HepG2 (cell line): ENCODE measurements at regions not wholly inside any gene's neighbourhood (a gene's known extent, or its start where the extent isn't known, plus 50 kb on each side); places are given as distances from the start of the nearest gene placed in this dataset.

Source experiments
- ATAC-seq: fragments of 200-7000 bp; cut with Tn5 transposase; 3 replicates; pipeline ENCODE4 v1.9.1; 2020; ENCODE audit warnings: mild to moderate bottlenecking, moderate library complexity
- BruUV-seq: library from RNA; stranded (reverse); fragments of 400-500 nt; replicated peaks from 2 replicates; lab custom pipeline; 2021; lab: Mats Ljungman, UMichigan
- CTCF ChIA-PET: fragments of 300-600 bp; formaldehyde crosslinking; extraction: SDS; loops from one replicate; lab custom pipeline; 2021; ENCODE audit warnings: low total read pairs, inconsistent platforms, low intra/inter-chr PET ratio; lab: Yijun Ruan, JAX
- POLR2A ChIA-PET: fragments of 350-600 bp; sonication (Branson Sonifier 250); formaldehyde crosslinking; loops from one replicate; lab custom pipeline; 2020; ENCODE audit warnings: antibody characterized with exemption, inconsistent platforms; lab: Yijun Ruan, JAX
- DNase-seq: peaks from one replicate; pipeline ENCODE4 v3.0.0-alpha.2; 2015; ENCODE audit warnings: low spot score
- FAIRE-seq: peaks from 3 replicates; lab custom pipeline; 2011; peaks lifted over from hg19 to GRCh38; lab: Jason Lieb, UNC
- H2AFZ ChIP-seq: one replicate; pipeline ENCODE4 v1.6.1; 2011; ENCODE audit warnings: low read length, inconsistent platforms
- H3K27ac ChIP-seq: fragments of 300-600 bp; 3 replicates; pipeline ENCODE4 v1.8.0; 2011; ENCODE audit warnings: mixed run types, mild to moderate bottlenecking, mixed read lengths, low read length, inconsistent platforms; ENCODE audit not compliant: insufficient read depth; ENCODE audit errors: extremely low read length
- H3K27me3 ChIP-seq, 2 experiments: fragments of 200-600 bp in 1 of 2; 2 replicates in 1 of 2; 3 replicates in 1 of 2; pipeline versions ENCODE4 v1.6.0 to v1.8.0; 2011; ENCODE audit warnings: low read length in 2 of 2, mild to moderate bottlenecking in 2 of 2, moderate library complexity in 2 of 2, inconsistent platforms in 1 of 2; ENCODE audit not compliant: insufficient read depth in 2 of 2, control insufficient read depth in 1 of 2
- H3K36me3 ChIP-seq, 2 experiments: fragments of 200-600 bp in 1 of 2; replicated peaks in 1 of 2; 2 replicates in 1 of 2; 3 replicates in 1 of 2; pipeline versions ENCODE4 v1.5.1 to v1.8.0; 2011; ENCODE audit warnings: low read length in 2 of 2, inconsistent platforms in 1 of 2; ENCODE audit not compliant: insufficient read depth in 2 of 2, control insufficient read depth in 1 of 2
- H3K4me1 ChIP-seq: 2 replicates; pipeline ENCODE4 v1.5.1; 2012; ENCODE audit warnings: low read length, inconsistent platforms; ENCODE audit not compliant: insufficient read depth
- H3K4me2 ChIP-seq: 2 replicates; pipeline ENCODE4 v1.6.0; 2011; ENCODE audit warnings: low read depth, low read length, inconsistent platforms
- H3K4me3 ChIP-seq, 3 experiments: fragments of 200-600 bp in 1 of 3; sonication (generic), shearing (Covaris generic) in 1 of 3; replicated peaks in 1 of 3; 2 replicates each; pipeline ENCODE4 v1.5.1; 2011 to 2016; ENCODE audit warnings: low read length in 3 of 3, inconsistent platforms in 2 of 3, low read depth in 2 of 3, mild to moderate bottlenecking in 2 of 3, control low read depth in 1 of 3, mixed read lengths in 1 of 3; ENCODE audit not compliant: insufficient read depth in 1 of 3
- H3K79me2 ChIP-seq: one replicate; pipeline ENCODE4 v1.6.1; 2011; ENCODE audit warnings: low read length, inconsistent platforms; ENCODE audit not compliant: insufficient read depth
- H3K9ac ChIP-seq: 2 replicates; pipeline ENCODE4 v1.6.0; 2011; ENCODE audit warnings: mild to moderate bottlenecking, low read depth, low read length, inconsistent platforms; ENCODE audit not compliant: insufficient read depth
- H3K9me3 ChIP-seq: 2 replicates; pipeline ENCODE4 v1.5.1; 2012; ENCODE audit warnings: mild to moderate bottlenecking, low read length
- H4K20me1 ChIP-seq: 2 replicates; pipeline ENCODE4 v1.6.0; 2011; ENCODE audit warnings: inconsistent platforms, mild to moderate bottlenecking, low read length, moderate library complexity; ENCODE audit not compliant: insufficient read depth
- AFF4 ChIP-seq: sonication (generic); formaldehyde crosslinking; IDR thresholded peaks from 2 replicates; pipeline ENCODE4 v1.4.0; 2020; ENCODE audit warnings: missing genetic modification reagents
- PHF5A ChIP-seq: IDR thresholded peaks from one replicate; pipeline ENCODE4 v1.6.1; 2018; ENCODE audit warnings: low read depth, missing genetic modification reagents; ENCODE audit not compliant: unreplicated experiment
- SATB2 ChIP-seq: sonication (generic); formaldehyde crosslinking; IDR thresholded peaks from 2 replicates; pipeline ENCODE4 v1.5.0; 2020; ENCODE audit warnings: missing genetic modification reagents
- SP2 ChIP-seq: sonication (generic); formaldehyde crosslinking; IDR thresholded peaks from 2 replicates; pipeline ENCODE4 v1.5.1; 2020; ENCODE audit warnings: mild to moderate bottlenecking, missing genetic modification reagents
- SRSF9 ChIP-seq: fragments of 200-400 bp; formaldehyde crosslinking; IDR thresholded peaks from 2 replicates; pipeline ENCODE4 v1.6.1; 2018; ENCODE audit warnings: borderline replicate concordance, mild to moderate bottlenecking, low read depth, low read length; ENCODE audit not compliant: insufficient read depth, poor library complexity, severe bottlenecking
- ZFAT ChIP-seq: sonication (generic); formaldehyde crosslinking; conservative IDR thresholded peaks from 2 replicates; pipeline ENCODE4 v1.8.1; 2023; ENCODE audit warnings: missing genetic modification reagents, inconsistent platforms
- ZNF10 ChIP-seq: sonication (generic); formaldehyde crosslinking; IDR thresholded peaks from 2 replicates; pipeline ENCODE4 v1.4.0; 2020; ENCODE audit warnings: mild to moderate bottlenecking, low read depth, missing genetic modification reagents, borderline replicate concordance
- ZNF33B ChIP-seq: sonication (generic); formaldehyde crosslinking; IDR thresholded peaks from 2 replicates; pipeline ENCODE4 v1.5.1; 2020; ENCODE audit warnings: mild to moderate bottlenecking, missing genetic modification reagents
- ZNF350 ChIP-seq: sonication (generic); formaldehyde crosslinking; IDR thresholded peaks from 2 replicates; pipeline ENCODE4 v1.4.0; 2020; ENCODE audit warnings: mild to moderate bottlenecking, low read depth, missing genetic modification reagents, borderline replicate concordance
- ZNF740 ChIP-seq: sonication (generic); formaldehyde crosslinking; IDR thresholded peaks from 2 replicates; pipeline ENCODE4 v1.4.0; 2020; ENCODE audit warnings: missing genetic modification reagents
- ZSCAN21 ChIP-seq: sonication (generic); formaldehyde crosslinking; IDR thresholded peaks from 2 replicates; pipeline ENCODE4 v1.8.0; 2022; ENCODE audit warnings: mild to moderate bottlenecking, missing genetic modification reagents, moderate library complexity, borderline replicate concordance
- WGBS: methylation state at CpG from one replicate; pipeline ENCODE4 v1.1.6; 2017; ENCODE audit warnings: low lambda C conversion rate; 5-methylcytosine and 5-hydroxymethylcytosine counted together
- in situ Hi-C: cut with HindIII; loops from 2 replicates; pipeline ENCODE4 v1.10.0; 2017; ENCODE audit warnings: low pct_unique_long_range_greater_than_20kb; ENCODE audit not compliant: extremely low pct_ligation_motif_present
- intact Hi-C: fragments of 100-400 bp; cut with micrococcal nuclease; formaldehyde crosslinking; loops from one replicate; pipeline ENCODE4 v1.10.0; 2022; ENCODE audit not compliant: unreplicated experiment
- TF ChIP-seq, protein P1 (sequence below): sonication (generic); formaldehyde crosslinking; IDR thresholded peaks from 2 replicates; pipeline ENCODE4 v1.4.0; 2020; ENCODE audit warnings: mild to moderate bottlenecking, low read depth, missing genetic modification reagents

GRCh38 chr9:106737516-106737915, 125.5 kb upstream of the ZNF462 start (continued):
- no peak for TF ChIP-seq AFF4 (CRISPR knock-in tag)
- TF ChIP-seq ZSCAN21 (CRISPR knock-in tag): no peak
- TF ChIP-seq ZFAT (CRISPR knock-in tag): no peak
- no peak for TF ChIP-seq ZNF10 (CRISPR knock-in tag)
- TF ChIP-seq ZNF33B (CRISPR knock-in tag): no peak
- no peak for TF ChIP-seq SP2 (CRISPR knock-in tag)
- TF ChIP-seq ZNF350 (CRISPR knock-in tag): no peak
- no peak for TF ChIP-seq SATB2 (CRISPR knock-in tag)

- Histone ChIP-seq H3K9ac (no peak overlapping the region), H3K9me3 (no peaks in the 10 kb centered on the region), H3K27ac (no peak overlapping the region), H2AFZ (no peak overlapping the region), H3K27me3 (no peaks in the 10 kb centered on the region), H3K36me3 (no peaks in the 10 kb centered on the region), H3K4me2 (no peak overlapping the region), H3K4me3 (no peak overlapping the region), H3K4me1 (no peaks in the 10 kb centered on the region), H3K79me2 (no peaks in the 10 kb centered on the region), H4K20me1 (no peaks in the 10 kb centered on the region)
- CTCF ChIA-PET: no interaction called here
- POLR2A ChIA-PET: no interaction called here
- in situ Hi-C loops (no loop called here), intact Hi-C loops (no loop called here)
- TF ChIP-seq ZNF740 (CRISPR knock-in tag): no peak
- no peak for TF ChIP-seq PHF5A (CRISPR knock-in tag)
- no peak for TF ChIP-seq SRSF9
- TF ChIP-seq, protein P1, sequence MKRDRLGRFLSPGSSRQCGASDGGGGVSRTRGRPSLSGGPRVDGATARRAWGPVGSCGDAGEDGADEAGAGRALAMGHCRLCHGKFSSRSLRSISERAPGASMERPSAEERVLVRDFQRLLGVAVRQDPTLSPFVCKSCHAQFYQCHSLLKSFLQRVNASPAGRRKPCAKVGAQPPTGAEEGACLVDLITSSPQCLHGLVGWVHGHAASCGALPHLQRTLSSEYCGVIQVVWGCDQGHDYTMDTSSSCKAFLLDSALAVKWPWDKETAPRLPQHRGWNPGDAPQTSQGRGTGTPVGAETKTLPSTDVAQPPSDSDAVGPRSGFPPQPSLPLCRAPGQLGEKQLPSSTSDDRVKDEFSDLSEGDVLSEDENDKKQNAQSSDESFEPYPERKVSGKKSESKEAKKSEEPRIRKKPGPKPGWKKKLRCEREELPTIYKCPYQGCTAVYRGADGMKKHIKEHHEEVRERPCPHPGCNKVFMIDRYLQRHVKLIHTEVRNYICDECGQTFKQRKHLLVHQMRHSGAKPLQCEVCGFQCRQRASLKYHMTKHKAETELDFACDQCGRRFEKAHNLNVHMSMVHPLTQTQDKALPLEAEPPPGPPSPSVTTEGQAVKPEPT (CRISPR knock-in tag): no peak
- ATAC-seq (no peak), DNase-seq (no peak), FAIRE-seq (no peak)
- WGBS: 79% methylated on average over 1 of the region's 1 CpG
- no TSS peak for BruUV-seq
Measured at GRCh38 chr9:106738109-106738508, 124.9 kb upstream of the ZNF462 start.
